Cardiac muscle cell (in vitro differentiated cells and primary cell): ENCODE measurements at regions not wholly inside any gene's neighbourhood (a gene's known extent, or its start where the extent isn't known, plus 50 kb on each side); places are given as distances from the start of the nearest gene placed in this dataset.

ENCODE experiments used
- DNase-seq, 2 donors: peaks; one replicate each; pipeline versions ENCODE4 v3.0.0 to v3.0.0-alpha.2; 2010 to 2017; ENCODE audit warnings: low read depth in 1 of 2, low spot score in 1 of 2
- H3K27ac ChIP-seq: fragments of 200-600 bp; sonication (generic); 2 replicates; pipeline ENCODE4 v1.5.1; 2016
- H3K27me3 ChIP-seq: fragments of 200-600 bp; sonication (generic); 2 replicates; pipeline ENCODE4 v1.6.0; 2016; ENCODE audit warnings: control low read depth
- H3K36me3 ChIP-seq: fragments of 200-600 bp; sonication (generic); 2 replicates; pipeline ENCODE4 v1.5.1; 2016; ENCODE audit warnings: control low read depth
- H3K4me1 ChIP-seq: fragments of 200-600 bp; sonication (generic); 2 replicates; pipeline ENCODE4 v1.8.1; 2017; ENCODE audit warnings: low read depth, mild to moderate bottlenecking, mixed run types
- H3K4me3 ChIP-seq: fragments of 200-600 bp; sonication (generic); 2 replicates; pipeline ENCODE4 v1.5.1; 2016; ENCODE audit warnings: mild to moderate bottlenecking
- H3K9me3 ChIP-seq: fragments of 200-600 bp; sonication (generic); 2 replicates; pipeline ENCODE4 v1.5.1; 2017; ENCODE audit warnings: low read depth, mild to moderate bottlenecking, control low read depth
- TF ChIP-seq, protein P1 (sequence below): IDR thresholded peaks from 2 replicates; pipeline ENCODE4 v1.5.1; 2012; ENCODE audit warnings: low read depth, mild to moderate bottlenecking, low read length

DNA sequence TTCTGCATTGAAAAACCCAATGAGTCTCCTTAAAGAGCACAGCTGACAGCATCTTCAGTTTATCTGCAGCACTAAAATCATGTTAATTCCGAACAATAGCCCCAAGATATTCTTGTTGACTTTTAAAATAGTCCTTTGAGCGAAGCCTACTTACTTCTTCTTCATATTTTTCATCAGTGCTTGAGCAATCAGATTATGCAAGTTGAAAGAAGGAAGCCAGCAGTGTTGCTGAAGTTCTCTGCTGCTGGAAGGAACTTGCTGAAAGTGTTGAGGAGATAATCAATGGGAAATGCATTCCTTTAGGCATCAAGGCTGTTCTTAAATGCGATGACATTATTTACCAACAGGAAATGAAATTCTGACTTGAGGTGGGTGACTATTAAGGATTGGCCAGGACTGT lies 105.9 kb upstream of the SNTG2 start:
- Histone ChIP-seq H3K27me3 (peaks cover 6% of the 10 kb centered on the region), H3K4me1 (no peaks in the 10 kb centered on the region), H3K9me3 (no peaks in the 10 kb centered on the region), H3K4me3 (no peak overlapping the region), H3K36me3 (no peaks in the 10 kb centered on the region), H3K27ac (no peak overlapping the region)
- no peak for DNase-seq
- TF ChIP-seq, protein P1, sequence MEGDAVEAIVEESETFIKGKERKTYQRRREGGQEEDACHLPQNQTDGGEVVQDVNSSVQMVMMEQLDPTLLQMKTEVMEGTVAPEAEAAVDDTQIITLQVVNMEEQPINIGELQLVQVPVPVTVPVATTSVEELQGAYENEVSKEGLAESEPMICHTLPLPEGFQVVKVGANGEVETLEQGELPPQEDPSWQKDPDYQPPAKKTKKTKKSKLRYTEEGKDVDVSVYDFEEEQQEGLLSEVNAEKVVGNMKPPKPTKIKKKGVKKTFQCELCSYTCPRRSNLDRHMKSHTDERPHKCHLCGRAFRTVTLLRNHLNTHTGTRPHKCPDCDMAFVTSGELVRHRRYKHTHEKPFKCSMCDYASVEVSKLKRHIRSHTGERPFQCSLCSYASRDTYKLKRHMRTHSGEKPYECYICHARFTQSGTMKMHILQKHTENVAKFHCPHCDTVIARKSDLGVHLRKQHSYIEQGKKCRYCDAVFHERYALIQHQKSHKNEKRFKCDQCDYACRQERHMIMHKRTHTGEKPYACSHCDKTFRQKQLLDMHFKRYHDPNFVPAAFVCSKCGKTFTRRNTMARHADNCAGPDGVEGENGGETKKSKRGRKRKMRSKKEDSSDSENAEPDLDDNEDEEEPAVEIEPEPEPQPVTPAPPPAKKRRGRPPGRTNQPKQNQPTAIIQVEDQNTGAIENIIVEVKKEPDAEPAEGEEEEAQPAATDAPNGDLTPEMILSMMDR, result no peak

DNA sequence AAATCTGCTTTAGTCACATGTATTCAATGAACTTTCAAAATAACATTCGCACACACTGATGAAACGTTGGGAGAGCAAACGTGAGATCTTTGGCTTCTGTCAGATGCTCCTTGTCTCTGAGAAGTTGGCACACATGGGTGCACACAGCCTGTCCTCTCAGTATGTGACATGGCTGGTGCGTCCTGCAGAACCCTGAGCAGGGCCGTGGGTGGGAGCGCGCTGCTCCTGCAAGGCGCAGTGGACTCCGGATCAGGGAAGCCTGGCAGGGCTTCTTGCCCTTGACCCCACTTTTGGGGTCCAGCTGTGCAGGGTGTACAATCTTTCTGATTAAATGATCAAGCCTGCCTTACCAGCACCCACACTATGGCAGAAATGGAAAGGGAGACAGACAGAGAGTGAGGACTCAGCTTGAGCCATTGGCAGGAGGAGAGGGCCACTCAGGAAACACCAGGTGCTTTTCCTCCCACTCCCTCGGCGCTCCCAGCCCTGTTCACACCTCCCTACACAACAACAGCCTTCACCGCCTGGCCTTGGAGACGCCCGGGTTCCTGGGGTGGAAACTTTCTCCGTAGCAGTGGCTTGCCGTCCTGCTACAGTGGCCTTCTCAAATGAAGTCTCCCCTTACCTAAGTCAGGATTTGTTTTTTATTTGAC lies 108.4 kb upstream of the SNTG2 start:
- Histone ChIP-seq H3K4me1 (no peaks in the 10 kb centered on the region), H3K9me3 (no peaks in the 10 kb centered on the region), H3K36me3 (no peaks in the 10 kb centered on the region), H3K27me3 (peaks cover 6% of the 10 kb centered on the region), H3K4me3 (no peak overlapping the region), H3K27ac (no peak overlapping the region)
- TF ChIP-seq, protein P1, result no peak
- DNase-seq, result no peak

DNA sequence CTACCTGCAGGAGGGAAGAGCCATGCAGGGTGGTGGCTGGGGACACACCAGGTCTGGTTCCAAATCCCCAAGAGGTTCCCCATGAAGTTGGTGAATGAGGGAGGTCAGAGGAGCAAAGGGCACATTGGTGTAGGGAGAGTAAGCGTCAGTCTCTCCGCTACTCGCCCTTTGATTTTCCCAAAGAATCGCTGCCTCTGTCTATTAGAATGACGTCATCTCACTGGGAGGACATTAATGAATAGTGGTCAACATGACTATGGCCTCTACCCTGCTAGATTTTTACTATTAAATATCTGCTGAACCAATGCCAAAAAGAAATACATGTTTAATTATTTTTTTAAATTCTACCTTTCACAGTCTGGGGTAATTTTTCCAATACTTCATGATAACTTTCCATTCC lies 109.6 kb upstream of the SNTG2 start:
- H3K27me3 ChIP-seq, result peaks cover 6% of the 10 kb centered on the region
- TF ChIP-seq, protein P1, result no peak
- no peak overlapping the region for H3K27ac ChIP-seq
- H3K4me3 ChIP-seq, result no peak overlapping the region
- H3K36me3 ChIP-seq, result no peaks in the 10 kb centered on the region
- no peak for DNase-seq
- H3K9me3 ChIP-seq, result no peaks in the 10 kb centered on the region
- no peaks in the 10 kb centered on the region for H3K4me1 ChIP-seq

DNA sequence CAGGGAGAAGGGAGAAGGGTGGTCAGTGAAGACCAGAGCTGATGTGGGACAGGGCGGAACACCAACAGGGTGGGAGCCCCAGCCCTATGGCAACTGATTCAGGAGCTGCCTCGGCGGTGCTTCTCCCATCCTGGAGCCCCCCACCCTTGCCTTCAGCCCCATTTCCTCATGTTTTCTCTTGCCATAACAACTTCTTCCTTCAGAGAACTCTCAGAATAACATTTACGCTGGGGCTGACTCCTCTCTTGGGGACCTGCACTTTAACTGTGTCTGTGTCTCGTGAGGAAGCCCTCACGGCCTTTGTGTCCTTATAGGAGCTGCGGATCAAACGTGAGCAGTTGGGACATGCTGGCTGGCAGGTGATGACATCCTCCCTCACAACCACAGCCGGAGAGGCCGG lies 116.4 kb upstream of the SNTG2 start:
- no peaks in the 10 kb centered on the region for H3K27me3 ChIP-seq
- no peak overlapping the region for H3K27ac ChIP-seq
- H3K9me3 ChIP-seq, result no peaks in the 10 kb centered on the region
- DNase-seq, result no peak
- H3K36me3 ChIP-seq, result no peaks in the 10 kb centered on the region
- H3K4me3 ChIP-seq, result no peak overlapping the region
- TF ChIP-seq, protein P1, result no peak
- H3K4me1 ChIP-seq, result no peaks in the 10 kb centered on the region

DNA sequence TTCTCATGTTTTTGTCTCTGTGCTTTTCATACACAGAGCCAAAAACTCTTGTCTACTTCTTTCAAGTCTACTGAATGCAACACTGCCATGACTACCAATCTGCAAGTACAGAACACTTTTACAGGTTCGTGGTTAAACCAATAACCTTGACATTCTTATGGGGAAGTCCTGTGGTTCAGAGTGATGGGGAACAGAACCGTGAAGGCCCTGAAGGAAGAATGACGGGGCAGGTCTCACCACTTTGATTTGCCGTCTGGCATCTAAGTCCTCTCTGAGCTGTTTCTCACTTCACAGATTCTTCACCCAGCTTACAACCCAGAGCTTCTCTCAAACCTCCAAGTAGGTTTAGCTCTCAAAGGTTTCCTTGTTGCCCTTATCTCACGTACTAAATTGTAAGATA lies 117.5 kb upstream of the SNTG2 start:
- no peaks in the 10 kb centered on the region for H3K4me1 ChIP-seq
- H3K4me3 ChIP-seq, result no peak overlapping the region
- DNase-seq, result no peak
- H3K27me3 ChIP-seq, result no peaks in the 10 kb centered on the region
- H3K36me3 ChIP-seq, result no peaks in the 10 kb centered on the region
- no peak overlapping the region for H3K27ac ChIP-seq
- TF ChIP-seq, protein P1, result no peak
- no peaks in the 10 kb centered on the region for H3K9me3 ChIP-seq

DNA sequence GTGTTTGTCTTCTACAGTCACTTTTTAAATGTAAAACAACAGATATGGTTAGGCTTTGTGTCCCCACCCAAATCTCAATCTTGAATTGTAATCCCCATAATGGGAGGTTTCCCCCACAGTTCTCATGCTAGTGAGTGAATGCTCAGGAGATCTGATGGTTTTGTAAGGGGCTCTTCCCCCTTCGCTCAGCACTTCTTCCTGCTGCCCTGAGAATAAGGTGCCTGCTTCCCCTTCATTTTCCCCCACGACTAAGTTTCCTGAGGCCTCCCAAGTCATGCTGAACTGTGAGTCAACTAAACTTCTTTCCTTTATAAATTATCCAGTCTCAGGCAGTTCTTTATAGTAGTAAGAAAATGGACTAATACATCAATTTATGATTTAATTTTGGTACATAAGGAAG lies 118.0 kb upstream of the SNTG2 start:
- H3K9me3 ChIP-seq, result no peaks in the 10 kb centered on the region

More for the DNA sequence above, 118.0 kb upstream of the SNTG2 start:
- no peaks in the 10 kb centered on the region for H3K4me1 ChIP-seq
- TF ChIP-seq, protein P1, result no peak
- H3K36me3 ChIP-seq, result no peaks in the 10 kb centered on the region
- no peaks in the 10 kb centered on the region for H3K27me3 ChIP-seq
- no peak overlapping the region for H3K27ac ChIP-seq
- DNase-seq, result no peak
- H3K4me3 ChIP-seq, result no peak overlapping the region
